Uterus (tissue), 2 donors: ENCODE measurements at regions not wholly inside any gene's neighbourhood (a gene's known extent, or its start where the extent isn't known, plus 50 kb on each side); places are given as distances from the start of the nearest gene placed in this dataset.

Experiments
- CTCF ChIP-seq, 4 experiments: fragments of 200-600 bp in 2 of 4; fragments of 450-650 bp in 2 of 4; sonication (generic) in 2 of 4; IDR thresholded peaks; one replicate each; pipeline ENCODE4 v1.5.1; 2016 to 2019; ENCODE audit warnings: antibody characterized with exemption in 4 of 4, mild to moderate bottlenecking in 2 of 4, moderate library complexity in 1 of 4
- POLR2A ChIP-seq, 2 donors: fragments of 450-650 bp; IDR thresholded peaks; one replicate each; pipeline ENCODE4 v1.6.1; 2016; ENCODE audit warnings: antibody characterized with exemption in 2 of 2, mild to moderate bottlenecking in 1 of 2, moderate library complexity in 1 of 2

- TF ChIP-seq POLR2A (IDR thresholded peaks at IDR 0.05) (no peak), CTCF (IDR thresholded peaks at IDR 0.05) (no peak)
Measured at GRCh38 chr13:71219698-71220415, 647.1 kb downstream of the DACH1 start.
